Kidney epithelial cell (primary cell): ENCODE measurements at regions not wholly inside any gene's neighbourhood (a gene's known extent, or its start where the extent isn't known, plus 50 kb on each side); places are given as distances from the start of the nearest gene placed in this dataset.
A peak's percentile ranks its signal among the peaks of the same experiment; 100 is the strongest.

ENCODE experiments used
- DNase-seq: peaks from one replicate; pipeline ENCODE4 v3.0.0-alpha.2; 2010; ENCODE audit warnings: low read depth
- H3K27me3 ChIP-seq: 2 replicates; pipeline ENCODE4 v1.6.0; 2011; ENCODE audit warnings: low read length; ENCODE audit not compliant: control insufficient read depth, insufficient read depth
- H3K36me3 ChIP-seq: 2 replicates; pipeline ENCODE4 v1.5.1; 2011; ENCODE audit warnings: low read length; ENCODE audit not compliant: control insufficient read depth, insufficient read depth
- H3K4me3 ChIP-seq: 2 replicates; pipeline ENCODE4 v1.5.1; 2011; ENCODE audit warnings: low read depth, mild to moderate bottlenecking, control low read depth, low read length
- CTCF ChIP-seq: IDR thresholded peaks from 2 replicates; pipeline ENCODE4 v1.5.1; 2011; ENCODE audit warnings: mild to moderate bottlenecking, moderate library complexity, low read length, control low read depth, inconsistent platforms; ENCODE audit not compliant: insufficient read depth, poor library complexity, severe bottlenecking

- H3K36me3 ChIP-seq, result no peaks in the 10 kb centered on the region
- DNase-seq, result peak; percentile 59
- no peak overlapping the region for H3K4me3 ChIP-seq
- no peak for TF ChIP-seq CTCF
- no peaks in the 10 kb centered on the region for H3K27me3 ChIP-seq
Measured at GRCh38 chr16:13390093-13390985, 488.9 kb downstream of the SHISA9 start.

GRCh38 chr16:13390986-13391305 is 489.5 kb downstream of the SHISA9 start:
- TF ChIP-seq CTCF, result no peak
- DNase-seq, result no peak
- Histone ChIP-seq H3K4me3 (no peak overlapping the region), H3K36me3 (no peaks in the 10 kb centered on the region), H3K27me3 (no peaks in the 10 kb centered on the region)

GRCh38 chr16:13391337-13391736 is 489.9 kb downstream of the SHISA9 start:
- no peak for DNase-seq
- TF ChIP-seq CTCF, result no peak
- H3K27me3 ChIP-seq, result no peaks in the 10 kb centered on the region

GRCh38 chr16:13392341-13392740 is 490.9 kb downstream of the SHISA9 start:
- TF ChIP-seq CTCF, result no peak
- Histone ChIP-seq H3K4me3 (no peak overlapping the region), H3K36me3 (no peaks in the 10 kb centered on the region), H3K27me3 (no peaks in the 10 kb centered on the region)
- no peak for DNase-seq

More at GRCh38 chr16:13391337-13391736, 489.9 kb downstream of the SHISA9 start:
- no peaks in the 10 kb centered on the region for H3K36me3 ChIP-seq
- H3K4me3 ChIP-seq, result no peak overlapping the region

- H3K36me3 ChIP-seq, result no peaks in the 10 kb centered on the region
- no peak for DNase-seq
- no peak for TF ChIP-seq CTCF
- no peaks in the 10 kb centered on the region for H3K27me3 ChIP-seq
- H3K4me3 ChIP-seq, result no peak overlapping the region
Measured at GRCh38 chr16:13393816-13394215, 492.4 kb downstream of the SHISA9 start.

- Histone ChIP-seq H3K4me3 (no peak overlapping the region), H3K36me3 (no peaks in the 10 kb centered on the region), H3K27me3 (no peaks in the 10 kb centered on the region)
- no peak for TF ChIP-seq CTCF
- no peak for DNase-seq
Measured at GRCh38 chr16:13394488-13394887, 493.1 kb downstream of the SHISA9 start.
